ENCODE measurements at regions not wholly inside any gene's neighbourhood (a gene's known extent, or its start where the extent isn't known, plus 50 kb on each side); places are given as distances from the start of the nearest gene placed in this dataset.

DNA sequence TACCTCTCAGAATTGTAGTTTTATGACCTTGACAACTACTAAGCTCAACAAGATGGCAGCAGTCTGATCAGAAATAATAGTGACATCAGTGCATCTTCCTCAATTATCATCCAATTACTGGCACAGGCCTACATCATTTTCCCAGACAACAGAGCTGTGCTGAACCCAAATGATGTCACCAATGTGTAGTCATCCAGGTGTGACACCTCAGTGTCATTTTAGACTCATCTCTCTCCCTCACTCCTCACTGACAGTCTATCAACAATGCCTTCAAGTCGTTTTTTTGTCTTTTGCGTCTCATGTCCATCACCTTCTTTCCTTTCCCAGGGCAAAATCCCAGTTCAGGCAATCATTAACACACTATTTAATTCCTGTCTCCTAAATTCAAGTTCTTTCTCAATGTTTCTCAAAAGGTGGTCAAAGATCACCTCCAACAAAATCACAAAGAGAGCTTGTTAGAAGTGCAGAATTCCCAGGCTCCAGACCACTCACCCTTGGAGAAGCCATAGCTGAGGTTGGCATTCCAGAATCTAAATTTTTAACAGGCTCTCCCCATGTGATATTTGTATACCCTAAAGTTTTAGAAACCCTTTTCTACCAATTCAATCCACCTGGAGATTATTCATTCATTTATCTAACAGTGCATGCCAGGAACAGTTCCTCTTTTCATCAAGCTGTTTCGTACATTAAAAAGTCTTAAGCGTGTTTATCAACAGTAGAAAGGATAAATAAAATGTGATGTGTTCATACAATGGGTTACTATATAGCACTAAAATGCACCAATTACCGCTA lies 125.3 kb upstream of the KLF7 start:
- H3K36me3 ChIP-seq (ENCODE audit: control insufficient read depth, insufficient read depth, low read length): no peaks in the 10 kb centered on the region
- H3K4me3 ChIP-seq: no peak overlapping the region
- FAIRE-seq: no peak
- intact Hi-C loops (cut with micrococcal nuclease) (no loop called here), in situ Hi-C loops (cut with MboI) (no loop called here)
- POLR2A ChIA-PET: no interaction called here
- no peak overlapping the region for H2AFZ ChIP-seq (ENCODE audit: low read depth, low read length)
- CTCF ChIA-PET (ENCODE audit: low intra/inter-chr PET ratio): no interaction called here
- H3K27me3 ChIP-seq (ENCODE audit: control insufficient read depth in 2 of 2, insufficient read depth in 2 of 2, low read length in 2 of 2): no peaks in the 10 kb centered on the region
- H3K27ac ChIP-seq (ENCODE audit: extremely low read depth, low read depth, low read length): no peak overlapping the region
- no TSS peak for BruUV-seq (replicated peaks)
- H3K4me2 ChIP-seq (ENCODE audit: insufficient read depth, low read length): no peak overlapping the region
- no peaks in the 10 kb centered on the region for H3K4me1 ChIP-seq (replicated peaks in 1 of 2; ENCODE audit: control insufficient read depth in 2 of 2, insufficient read depth in 2 of 2, low read length in 2 of 2)
- TF ChIP-seq SRSF3 (IDR thresholded peaks at IDR 0.05; ENCODE audit: insufficient read depth, low read length) (no peak), SAFB (IDR thresholded peaks at IDR 0.05; ENCODE audit: borderline replicate concordance, low read depth, low read length) (no peak), KAT8 (IDR thresholded peaks at IDR 0.05; ENCODE audit: low read depth) (no peak), MCM7 (IDR thresholded peaks at IDR 0.05) (no peak)
- TF ChIP-seq, protein P1, sequence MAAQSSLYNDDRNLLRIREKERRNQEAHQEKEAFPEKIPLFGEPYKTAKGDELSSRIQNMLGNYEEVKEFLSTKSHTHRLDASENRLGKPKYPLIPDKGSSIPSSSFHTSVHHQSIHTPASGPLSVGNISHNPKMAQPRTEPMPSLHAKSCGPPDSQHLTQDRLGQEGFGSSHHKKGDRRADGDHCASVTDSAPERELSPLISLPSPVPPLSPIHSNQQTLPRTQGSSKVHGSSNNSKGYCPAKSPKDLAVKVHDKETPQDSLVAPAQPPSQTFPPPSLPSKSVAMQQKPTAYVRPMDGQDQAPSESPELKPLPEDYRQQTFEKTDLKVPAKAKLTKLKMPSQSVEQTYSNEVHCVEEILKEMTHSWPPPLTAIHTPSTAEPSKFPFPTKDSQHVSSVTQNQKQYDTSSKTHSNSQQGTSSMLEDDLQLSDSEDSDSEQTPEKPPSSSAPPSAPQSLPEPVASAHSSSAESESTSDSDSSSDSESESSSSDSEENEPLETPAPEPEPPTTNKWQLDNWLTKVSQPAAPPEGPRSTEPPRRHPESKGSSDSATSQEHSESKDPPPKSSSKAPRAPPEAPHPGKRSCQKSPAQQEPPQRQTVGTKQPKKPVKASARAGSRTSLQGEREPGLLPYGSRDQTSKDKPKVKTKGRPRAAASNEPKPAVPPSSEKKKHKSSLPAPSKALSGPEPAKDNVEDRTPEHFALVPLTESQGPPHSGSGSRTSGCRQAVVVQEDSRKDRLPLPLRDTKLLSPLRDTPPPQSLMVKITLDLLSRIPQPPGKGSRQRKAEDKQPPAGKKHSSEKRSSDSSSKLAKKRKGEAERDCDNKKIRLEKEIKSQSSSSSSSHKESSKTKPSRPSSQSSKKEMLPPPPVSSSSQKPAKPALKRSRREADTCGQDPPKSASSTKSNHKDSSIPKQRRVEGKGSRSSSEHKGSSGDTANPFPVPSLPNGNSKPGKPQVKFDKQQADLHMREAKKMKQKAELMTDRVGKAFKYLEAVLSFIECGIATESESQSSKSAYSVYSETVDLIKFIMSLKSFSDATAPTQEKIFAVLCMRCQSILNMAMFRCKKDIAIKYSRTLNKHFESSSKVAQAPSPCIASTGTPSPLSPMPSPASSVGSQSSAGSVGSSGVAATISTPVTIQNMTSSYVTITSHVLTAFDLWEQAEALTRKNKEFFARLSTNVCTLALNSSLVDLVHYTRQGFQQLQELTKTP (IDR thresholded peaks at IDR 0.05; ENCODE audit: low read depth in 1 of 2, partially characterized antibody in 2 of 2): no peak
- H3K9ac ChIP-seq (ENCODE audit: insufficient read depth in 1 of 2, low read depth in 2 of 2, low read length in 2 of 2): no peak overlapping the region
- H3K9me1 ChIP-seq (ENCODE audit: control insufficient read depth, insufficient read depth, low read length): no peaks in the 10 kb centered on the region
- ATAC-seq: no peak
- H4K20me1 ChIP-seq (replicated peaks; ENCODE audit: control insufficient read depth, insufficient read depth, low read length): no peaks in the 10 kb centered on the region
- no peaks in the 10 kb centered on the region for H3K79me2 ChIP-seq (ENCODE audit: control insufficient read depth, insufficient read depth, low read length)
- WGBS (ENCODE audit: insufficient coverage, low coverage, missing lambda C conversion rate): 11% methylated on average over 5 of the region's 5 CpGs
- DNase-seq (ENCODE audit: extremely low read depth in 1 of 4, low spot score in 3 of 4): no peak
- H3K9me3 ChIP-seq (replicated peaks; ENCODE audit: control insufficient read depth, insufficient read depth, low read depth, low read length): no peaks in the 10 kb centered on the region

All from K562 (cell line).